ENCODE measurements at regions not wholly inside any gene's neighbourhood (a gene's known extent, or its start where the extent isn't known, plus 50 kb on each side); places are given as distances from the start of the nearest gene placed in this dataset.
"Not testable (repeated sequence)": the region's sequence is repeated elsewhere in the genome, so short reads cannot be mapped to it uniquely, and the experiment has no call there.

GRCh38 chr14:44873536-44873935, 88.2 kb downstream of the KLHL28 start:
- DNase-seq (ENCODE audit: low spot score): no peak

DNA sequence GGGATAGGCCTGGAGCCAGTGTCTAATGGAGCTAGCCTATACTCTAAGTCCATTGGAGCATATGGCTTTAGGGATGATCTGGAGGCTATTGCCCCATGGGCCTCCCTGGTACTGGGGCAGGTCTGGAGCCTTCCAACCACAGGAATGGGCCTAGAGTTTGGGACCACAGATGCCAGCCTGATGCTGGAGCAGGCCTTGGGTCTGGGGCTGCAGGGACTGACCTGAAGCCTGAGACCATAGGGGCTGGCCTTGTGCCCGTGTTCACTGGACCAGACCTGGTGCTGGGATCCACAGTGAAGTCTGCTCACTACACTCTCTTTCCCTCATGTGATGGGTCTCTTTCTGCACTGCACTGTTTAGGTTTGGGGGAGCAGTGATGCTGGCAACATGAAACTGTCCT, 95.0 kb downstream of the KLHL28 start:
- no peak for DNase-seq (ENCODE audit: low spot score)

GRCh38 chr14:44866322-44866721, 95.4 kb downstream of the KLHL28 start:
- no peak for DNase-seq (ENCODE audit: low spot score)

- no peak for DNase-seq (ENCODE audit: low spot score)
These were observed 98.5 kb downstream of the KLHL28 start for GRCh38 chr14:44863271-44863670.

GRCh38 chr14:44854114-44854513, 107.6 kb downstream of the KLHL28 start:
- no peak for DNase-seq (ENCODE audit: low spot score)

GRCh38 chr14:44847526-44848309, 114.0 kb downstream of the KLHL28 start:
- DNase-seq (ENCODE audit: low spot score): no peak

GRCh38 chr14:44846232-44846824, 115.4 kb downstream of the KLHL28 start:
- peak; percentile 26 for DNase-seq (ENCODE audit: low spot score)

DNA sequence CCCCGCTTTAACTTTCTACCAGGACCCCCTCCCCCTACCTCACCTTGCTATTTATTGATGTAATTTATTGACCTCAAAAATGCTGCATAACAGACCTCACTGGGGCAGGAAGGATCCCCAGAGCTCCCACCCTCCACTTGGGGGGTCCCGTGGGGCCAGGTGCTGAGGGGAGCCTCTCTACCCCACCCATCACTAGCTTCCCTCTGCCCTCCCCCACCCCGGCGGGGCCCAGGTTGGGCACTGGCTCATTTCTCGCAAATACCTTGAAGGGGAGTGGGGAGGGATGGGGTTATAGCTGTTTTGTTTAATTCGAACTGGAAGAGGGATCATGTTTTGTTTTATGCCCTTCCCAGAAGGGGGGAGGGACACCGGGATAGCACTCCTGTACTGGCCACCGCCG, 125.8 kb downstream of the KLHL28 start:
- DNase-seq (ENCODE audit: low spot score): not testable (repeated sequence)

GRCh38 chr14:44833376-44834060, 128.2 kb downstream of the KLHL28 start:
- DNase-seq (ENCODE audit: low spot score): no peak

DNA sequence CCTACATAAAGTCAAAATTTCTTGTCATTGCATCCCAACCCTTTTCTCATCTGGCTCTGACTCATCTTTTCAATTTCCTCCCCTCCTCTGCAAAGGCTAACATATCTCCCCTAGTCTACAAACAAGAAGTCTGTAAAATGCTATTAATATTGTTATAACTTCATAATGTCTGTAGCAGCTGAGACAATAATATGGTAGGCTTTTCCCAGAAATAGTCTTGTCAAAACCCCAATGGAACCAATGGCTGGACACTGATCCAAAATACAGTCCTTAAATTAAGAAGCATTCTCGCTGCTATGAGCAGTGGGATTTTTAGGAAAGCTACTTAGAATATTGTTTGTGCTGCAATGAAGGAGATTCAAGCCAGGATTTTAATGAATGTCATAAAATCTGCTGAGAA, 131.4 kb downstream of the KLHL28 start:
- no peak for DNase-seq (ENCODE audit: low spot score)

DNA sequence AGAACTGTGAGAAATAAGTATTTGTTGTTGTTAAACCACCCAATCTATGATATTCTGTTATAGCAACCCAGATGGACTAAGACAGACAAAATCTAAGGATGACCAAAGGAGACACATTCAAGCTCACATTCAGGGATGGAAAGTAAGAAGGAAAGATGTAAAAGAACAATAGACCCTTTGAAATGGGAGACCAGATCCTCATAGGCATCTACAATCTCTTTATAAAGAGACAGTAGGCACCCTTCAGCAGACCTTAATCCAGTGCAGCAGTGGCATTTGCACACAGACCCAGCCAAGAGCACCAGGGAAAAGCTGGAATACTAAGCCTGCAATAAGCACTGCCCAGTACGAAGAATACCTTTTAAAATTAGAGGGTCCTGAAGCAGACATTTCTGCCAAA, 132.7 kb downstream of the KLHL28 start:
- no peak for DNase-seq (ENCODE audit: low spot score)

- no peak for DNase-seq (ENCODE audit: low spot score)
These were observed 133.7 kb downstream of the KLHL28 start for GRCh38 chr14:44828023-44828422.

DNA sequence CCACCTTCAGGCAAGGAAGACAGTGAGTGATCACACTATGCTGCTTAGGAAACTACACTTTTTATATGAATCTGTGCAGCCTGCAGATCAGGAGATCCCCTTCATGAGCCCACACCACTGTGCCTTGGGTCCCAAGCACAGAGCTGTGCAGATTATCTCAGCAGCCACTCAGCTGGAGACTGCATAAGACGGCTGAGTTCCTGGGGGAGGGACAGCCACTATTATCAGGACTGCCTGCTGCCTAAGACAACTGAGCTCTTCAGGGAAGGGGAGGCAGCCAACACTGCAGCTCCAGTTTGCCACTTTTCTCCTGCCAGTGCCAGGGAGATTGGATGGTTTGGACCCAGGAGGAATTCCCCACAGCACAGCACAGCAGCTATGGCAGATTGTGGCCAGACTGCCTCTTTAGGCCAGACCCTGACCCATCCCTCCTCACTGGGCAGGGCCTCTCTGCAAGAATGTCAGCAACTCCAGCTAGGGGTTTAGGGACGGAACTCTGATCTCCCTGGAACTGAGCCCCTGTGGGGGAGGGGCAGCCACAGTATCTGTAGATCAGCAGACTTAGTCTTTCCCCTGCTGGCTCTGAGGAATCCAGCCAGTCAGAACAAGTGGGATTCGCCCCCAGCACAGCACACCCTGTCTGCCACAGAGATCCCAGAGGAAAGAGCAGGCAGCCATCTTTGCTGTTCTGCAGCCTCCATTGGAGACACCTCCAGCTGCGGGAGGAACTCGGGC, 141.3 kb downstream of the KLHL28 start:
- no peak for DNase-seq (ENCODE audit: low spot score)

GRCh38 chr14:44814196-44814595, 147.6 kb downstream of the KLHL28 start:
- no peak for DNase-seq (ENCODE audit: low spot score)

DNA sequence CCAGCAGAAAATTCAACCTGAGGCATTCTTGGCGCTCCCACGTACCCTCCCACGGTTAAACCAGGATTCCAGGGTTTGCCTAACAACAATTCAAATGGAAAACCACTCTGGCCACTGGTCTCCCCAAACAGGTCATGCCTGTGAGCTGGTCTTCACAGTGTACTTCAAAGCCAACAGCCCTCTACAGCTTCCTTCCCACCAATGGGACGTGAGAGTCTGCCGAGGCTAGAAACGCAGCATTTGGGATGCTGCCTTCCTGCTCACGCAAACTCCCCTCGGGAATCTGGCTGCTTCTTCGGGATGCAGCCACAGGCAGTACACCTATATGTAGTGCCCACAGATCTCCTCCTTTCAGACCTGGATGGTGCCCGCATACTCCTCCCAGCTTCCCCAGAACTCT, 149.1 kb downstream of the KLHL28 start:
- no peak for DNase-seq (ENCODE audit: low spot score)

- no peak for DNase-seq (ENCODE audit: low spot score)
These were observed 157.4 kb downstream of the KLHL28 start for GRCh38 chr14:44804391-44804790.

DNA sequence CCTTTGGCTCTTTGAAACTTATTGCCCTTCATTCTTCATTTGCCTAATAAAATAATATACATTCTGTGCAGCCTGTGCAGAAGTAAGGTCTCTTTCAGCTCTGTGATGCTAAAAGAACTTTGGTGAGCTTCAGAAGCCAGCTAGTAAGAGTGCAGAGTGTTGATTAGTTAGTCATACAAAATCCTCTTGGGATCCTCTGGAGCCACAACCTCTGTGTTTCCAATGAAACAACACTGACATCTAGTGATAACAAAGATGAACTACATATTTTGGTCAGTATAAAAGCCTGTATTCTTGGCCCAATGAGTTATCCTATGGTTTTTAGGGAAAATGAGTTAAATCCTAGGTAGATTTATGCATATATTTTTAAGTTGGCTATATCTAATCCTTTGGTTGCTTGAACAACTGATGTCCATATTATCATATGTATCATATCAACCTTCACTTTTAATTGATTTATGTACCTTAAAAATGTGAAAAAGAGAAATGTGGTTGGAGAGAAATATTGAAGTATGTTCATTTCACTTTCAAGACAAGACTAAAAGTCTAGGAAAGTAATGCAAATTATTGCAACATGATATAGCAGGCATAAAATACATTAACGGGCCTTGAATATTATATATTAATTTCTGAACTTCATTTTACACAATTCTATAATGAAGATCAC, 158.4 kb downstream of the KLHL28 start:
- DNase-seq (ENCODE audit: low spot score): no peak

GRCh38 chr14:44798386-44799242, 163.1 kb downstream of the KLHL28 start:
- DNase-seq (ENCODE audit: low spot score): no peak

- no peak for DNase-seq (ENCODE audit: low spot score)
These were observed 166.0 kb downstream of the KLHL28 start for GRCh38 chr14:44795725-44796124.

DNA sequence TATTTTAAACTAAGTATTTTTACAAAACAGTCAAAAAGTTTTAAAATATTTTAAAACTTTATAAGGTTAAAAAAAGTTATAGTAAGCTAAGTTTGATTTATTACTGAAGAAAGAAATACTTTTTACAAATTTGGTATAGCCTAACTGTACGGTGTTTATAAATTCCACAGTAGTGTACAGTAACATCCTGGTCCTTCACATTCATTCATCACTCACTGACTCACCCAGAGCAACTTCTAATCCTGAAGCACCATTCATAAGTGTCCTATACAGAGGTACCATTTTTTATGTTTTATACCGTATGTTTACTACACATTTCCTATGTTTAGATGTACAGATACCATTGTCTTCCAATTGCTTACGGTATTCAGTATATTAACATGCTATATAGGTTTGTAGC, 170.0 kb downstream of the KLHL28 start:
- DNase-seq (ENCODE audit: low spot score): no peak

DNA sequence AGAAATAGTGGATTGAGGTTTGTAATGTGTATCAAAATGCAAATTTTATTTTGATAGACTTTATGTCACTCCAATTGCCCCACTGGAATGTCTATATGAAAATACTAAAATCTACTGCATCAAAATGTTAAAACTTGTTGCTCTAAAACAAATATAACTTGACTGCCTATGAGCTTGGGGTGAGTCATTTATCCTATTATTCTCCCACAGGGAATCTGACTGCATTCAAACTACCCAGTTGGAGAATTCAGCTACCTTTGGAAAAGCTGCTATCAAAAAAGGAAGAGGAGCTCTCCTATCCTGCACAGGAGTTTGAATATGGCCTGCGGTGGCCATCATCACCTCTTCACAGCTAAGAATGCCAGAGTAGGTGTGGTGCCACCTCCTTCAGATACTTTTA, 173.1 kb downstream of the KLHL28 start:
- DNase-seq (ENCODE audit: low spot score): no peak

Data from CD4-positive, alpha-beta T cell treated with Interleukin-6 at 100 ng/mL for 8 hours (primary cell).